GM12874 (cell line): ENCODE measurements at regions not wholly inside any gene's neighbourhood (a gene's known extent, or its start where the extent isn't known, plus 50 kb on each side); places are given as distances from the start of the nearest gene placed in this dataset.

ENCODE experiments used
- TF ChIP-seq, protein P1 (sequence below): IDR thresholded peaks from 2 replicates; pipeline ENCODE4 v1.5.1; 2011; ENCODE audit warnings: low read depth, mild to moderate bottlenecking, control low read depth, low read length, moderate library complexity; ENCODE audit not compliant: insufficient read depth

DNA sequence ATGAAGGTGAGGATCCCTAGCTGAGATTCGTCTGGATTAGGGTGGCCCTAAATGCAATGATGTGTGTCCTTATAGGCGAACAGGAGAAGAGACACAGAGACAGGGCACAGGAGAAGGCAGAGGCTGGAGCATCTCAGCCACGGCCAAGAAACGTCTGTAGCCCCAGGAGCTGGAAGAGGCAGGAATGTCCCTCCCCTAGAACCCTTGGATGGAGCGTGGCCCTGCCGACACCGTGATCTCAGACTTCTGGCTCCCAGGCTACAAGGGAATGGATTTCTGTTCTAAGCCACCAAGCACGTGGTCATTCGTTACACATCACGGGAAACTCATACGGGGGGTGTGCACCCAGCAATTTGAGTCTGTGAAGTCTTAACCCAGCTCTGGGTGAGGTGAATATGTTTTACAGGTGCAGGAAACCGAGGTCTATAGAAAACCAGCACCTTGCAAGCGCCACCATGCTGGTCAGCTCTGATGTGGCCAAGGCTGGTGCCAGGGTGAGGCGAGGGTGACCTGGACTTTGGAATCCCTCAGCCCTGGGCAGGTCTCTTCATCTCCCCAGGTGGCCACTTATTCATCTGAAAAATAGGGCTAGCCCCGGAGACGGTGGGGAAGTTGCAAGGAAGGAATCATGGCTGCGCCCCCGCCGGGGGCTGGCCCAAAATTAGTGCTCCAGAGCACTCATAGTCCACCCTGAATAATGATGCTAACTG is 89.5 kb upstream of the FGF3 start:
- TF ChIP-seq, protein P1, sequence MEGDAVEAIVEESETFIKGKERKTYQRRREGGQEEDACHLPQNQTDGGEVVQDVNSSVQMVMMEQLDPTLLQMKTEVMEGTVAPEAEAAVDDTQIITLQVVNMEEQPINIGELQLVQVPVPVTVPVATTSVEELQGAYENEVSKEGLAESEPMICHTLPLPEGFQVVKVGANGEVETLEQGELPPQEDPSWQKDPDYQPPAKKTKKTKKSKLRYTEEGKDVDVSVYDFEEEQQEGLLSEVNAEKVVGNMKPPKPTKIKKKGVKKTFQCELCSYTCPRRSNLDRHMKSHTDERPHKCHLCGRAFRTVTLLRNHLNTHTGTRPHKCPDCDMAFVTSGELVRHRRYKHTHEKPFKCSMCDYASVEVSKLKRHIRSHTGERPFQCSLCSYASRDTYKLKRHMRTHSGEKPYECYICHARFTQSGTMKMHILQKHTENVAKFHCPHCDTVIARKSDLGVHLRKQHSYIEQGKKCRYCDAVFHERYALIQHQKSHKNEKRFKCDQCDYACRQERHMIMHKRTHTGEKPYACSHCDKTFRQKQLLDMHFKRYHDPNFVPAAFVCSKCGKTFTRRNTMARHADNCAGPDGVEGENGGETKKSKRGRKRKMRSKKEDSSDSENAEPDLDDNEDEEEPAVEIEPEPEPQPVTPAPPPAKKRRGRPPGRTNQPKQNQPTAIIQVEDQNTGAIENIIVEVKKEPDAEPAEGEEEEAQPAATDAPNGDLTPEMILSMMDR: no peak

DNA sequence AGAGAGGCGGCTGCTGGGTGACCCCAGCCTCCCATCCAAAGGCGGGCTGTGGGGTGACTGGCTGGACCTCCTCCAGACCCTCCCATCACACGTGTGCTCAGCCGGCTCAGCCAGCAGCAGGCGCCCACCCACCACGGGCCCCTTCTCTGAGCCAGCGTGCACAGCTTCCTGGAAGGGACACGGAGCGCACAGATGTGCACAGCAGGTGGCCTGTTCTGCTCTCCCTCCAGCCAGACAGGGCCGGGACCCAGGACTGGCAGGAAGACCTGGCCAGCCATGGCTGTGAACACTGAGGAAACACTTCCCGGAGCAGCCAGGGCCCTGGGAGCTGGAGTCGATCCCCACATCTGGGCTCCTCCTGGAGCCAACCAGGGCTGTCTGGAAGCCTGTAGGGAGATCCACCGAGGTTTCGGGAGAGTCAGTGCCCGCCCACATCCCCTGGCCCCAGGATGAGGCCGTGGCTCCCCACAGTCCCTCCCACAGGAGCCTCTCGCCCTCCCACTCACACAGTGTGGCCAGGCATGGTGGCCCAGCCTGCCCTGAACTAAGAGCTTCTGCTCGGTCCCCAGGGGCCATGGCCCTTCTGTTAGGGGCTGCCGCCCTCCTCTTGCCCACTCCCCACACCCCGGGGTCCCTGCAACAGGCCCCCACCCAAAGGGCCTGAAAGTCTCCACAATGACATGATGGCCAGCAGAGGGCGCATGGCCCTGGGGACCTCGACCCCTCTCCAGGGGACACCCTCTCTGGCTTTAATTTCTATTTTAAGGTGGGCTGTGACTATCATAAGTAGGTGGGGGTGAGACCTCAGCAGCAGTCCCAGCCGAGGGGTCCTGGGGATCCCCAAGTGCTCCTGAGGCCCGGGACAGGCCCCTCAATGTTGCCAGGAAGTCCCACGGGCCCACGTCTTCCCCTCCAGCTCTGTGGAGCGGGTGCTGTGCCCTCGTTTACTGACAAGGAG is 90.6 kb upstream of the FGF3 start:
- TF ChIP-seq, protein P1: peak; percentile 71

DNA sequence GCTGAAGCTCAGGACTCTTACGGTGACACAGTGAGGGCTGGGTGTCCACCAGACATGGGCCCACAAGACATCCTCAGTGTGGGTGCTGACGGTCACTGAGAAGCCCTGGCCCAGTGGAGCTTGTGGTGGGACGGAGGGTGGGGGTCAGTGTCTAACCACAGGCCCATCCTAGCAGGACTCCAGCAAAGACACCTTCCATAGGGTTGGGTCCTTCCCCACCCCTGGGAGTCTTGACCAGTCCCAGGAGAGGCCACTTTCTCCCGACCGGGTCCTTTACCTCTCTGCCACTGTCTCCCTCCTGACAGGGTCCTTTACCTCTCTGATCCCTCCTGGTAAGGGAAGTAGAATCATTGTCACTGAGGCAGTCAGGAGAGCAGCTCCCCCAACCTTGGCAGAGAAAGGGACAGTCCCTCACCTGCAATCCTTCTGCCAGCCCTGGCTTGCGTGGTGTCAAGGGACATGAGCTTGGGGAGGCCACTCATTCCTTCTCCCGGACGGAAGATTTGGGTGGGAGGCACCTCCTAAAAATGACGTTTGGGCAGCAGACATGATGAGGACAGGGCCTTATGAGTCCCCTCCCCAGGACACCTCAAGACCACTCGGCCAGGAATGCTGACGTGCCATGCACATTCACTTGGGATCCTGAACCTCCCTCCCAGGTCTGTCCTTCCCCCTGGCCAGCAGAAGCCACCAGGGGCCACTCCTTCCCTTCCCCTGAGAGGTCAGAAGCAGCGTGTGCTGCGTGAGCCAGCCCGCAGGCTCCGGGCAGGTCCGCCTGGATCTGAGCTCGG is 91.5 kb upstream of the FGF3 start:
- TF ChIP-seq, protein P1: no peak

DNA sequence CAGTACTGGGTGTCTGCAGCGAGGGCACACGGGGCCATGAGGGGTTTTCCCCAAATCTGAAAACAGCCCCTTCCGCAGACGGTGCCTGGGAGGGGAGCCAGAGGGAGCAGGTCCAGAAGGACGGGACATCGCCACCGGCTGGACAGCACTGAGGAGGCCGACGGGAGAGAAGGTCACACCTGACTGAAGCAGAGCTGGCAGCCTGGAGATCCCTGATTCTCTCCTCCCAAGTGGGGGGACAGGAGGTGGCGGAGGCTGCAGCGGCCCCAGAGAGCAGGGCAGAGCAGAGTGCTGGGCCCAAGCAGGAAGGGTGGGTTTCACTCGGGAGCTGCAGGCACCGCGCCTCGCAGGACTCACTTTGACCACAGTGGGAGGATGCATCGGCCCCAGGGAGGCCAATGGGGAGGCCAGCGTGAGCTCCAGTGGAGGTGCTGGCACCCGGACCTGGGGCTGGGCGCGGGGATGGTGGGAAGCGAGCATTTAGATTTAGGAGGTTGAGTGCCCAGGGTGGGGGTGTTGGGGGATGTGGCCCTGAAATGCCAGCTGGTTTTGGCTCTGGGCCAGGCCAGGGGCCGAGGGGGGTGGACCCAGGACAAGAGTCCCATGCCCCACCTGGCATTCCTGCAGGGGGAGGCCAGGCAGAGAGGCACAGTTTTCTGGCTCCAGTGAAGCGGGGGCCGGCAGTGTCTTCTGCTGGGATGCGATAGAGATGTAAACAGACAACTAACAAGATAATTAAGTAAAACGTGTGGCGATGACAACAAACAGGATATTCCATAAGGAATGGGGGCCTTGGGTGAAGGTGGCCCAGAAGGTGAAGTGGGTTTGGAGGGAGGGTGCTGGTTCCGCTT is 92.3 kb upstream of the FGF3 start:
- TF ChIP-seq, protein P1: no peak

DNA sequence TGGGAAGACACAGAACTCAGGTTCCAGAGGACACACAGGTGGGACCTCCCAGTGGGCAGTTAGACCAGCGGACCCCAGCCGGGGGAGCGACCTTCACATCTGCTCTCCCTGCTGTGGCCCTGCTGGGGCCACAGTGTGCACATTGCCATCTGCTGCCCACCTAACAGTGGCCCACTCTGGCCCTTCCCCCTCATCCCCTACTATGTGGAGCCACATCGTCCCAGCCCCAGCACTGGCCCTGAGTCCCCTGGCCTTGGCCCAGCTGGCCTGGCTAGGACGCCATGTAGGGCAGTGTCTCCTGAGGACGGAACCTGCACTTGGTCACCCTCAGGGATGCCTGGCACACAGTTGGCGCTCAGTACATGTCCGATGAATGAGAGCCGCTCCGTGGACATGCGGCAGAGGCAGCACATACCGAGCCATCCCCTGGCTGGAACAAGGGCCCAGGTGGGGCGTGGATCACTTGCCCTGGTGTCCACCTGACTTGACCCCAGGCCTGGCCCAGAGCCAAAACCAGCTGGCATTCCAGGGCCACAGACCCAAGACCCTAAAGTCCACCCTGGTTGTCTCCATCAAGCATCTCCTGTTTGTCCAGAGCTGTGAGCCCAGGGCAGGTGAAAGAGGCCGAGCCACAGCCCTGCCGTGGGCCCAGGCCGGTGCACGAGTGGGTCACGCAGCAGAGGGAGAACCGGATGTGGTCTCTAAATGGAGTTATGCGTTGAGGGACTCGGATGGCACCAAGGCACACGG is 93.1 kb upstream of the FGF3 start:
- TF ChIP-seq, protein P1: no peak

DNA sequence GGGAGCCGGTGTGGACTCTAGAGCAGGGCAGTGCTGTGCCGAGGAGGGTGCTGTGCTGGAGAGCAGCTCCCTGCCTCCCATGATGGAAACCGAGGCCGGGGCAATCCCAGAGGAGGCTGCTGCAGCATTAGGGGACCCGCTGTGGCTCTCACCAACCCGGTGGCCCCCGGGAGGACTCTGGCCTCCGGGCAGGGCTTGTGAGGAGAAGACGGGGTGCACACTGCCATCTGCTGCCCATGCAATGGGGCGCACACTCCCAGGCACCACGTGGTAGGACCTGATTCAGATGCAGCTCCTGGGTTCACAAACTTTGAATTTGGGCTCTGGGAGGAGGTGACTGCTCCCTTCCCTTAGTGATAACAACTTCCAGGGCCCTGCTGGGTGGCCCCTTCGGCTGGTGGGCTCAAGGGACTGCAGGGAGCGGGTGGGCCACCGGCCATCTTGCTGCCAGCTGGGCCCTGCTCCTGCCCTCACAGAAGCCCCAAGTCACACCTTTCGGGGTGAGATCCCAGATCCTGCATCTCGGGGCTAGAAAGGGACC is 93.8 kb upstream of the FGF3 start:
- TF ChIP-seq, protein P1: peak; percentile 43
